EH (cell line): ENCODE measurements at regions not wholly inside any gene's neighbourhood (a gene's known extent, or its start where the extent isn't known, plus 50 kb on each side); places are given as distances from the start of the nearest gene placed in this dataset.
"Not testable (repeated sequence)": the region's sequence is repeated elsewhere in the genome, so short reads cannot be mapped to it uniquely, and the experiment has no call there.

ENCODE experiments used
- DNase-seq: peaks from one replicate; pipeline ENCODE4 v3.0.0-alpha.2; 2015; ENCODE audit warnings: low read depth

DNA sequence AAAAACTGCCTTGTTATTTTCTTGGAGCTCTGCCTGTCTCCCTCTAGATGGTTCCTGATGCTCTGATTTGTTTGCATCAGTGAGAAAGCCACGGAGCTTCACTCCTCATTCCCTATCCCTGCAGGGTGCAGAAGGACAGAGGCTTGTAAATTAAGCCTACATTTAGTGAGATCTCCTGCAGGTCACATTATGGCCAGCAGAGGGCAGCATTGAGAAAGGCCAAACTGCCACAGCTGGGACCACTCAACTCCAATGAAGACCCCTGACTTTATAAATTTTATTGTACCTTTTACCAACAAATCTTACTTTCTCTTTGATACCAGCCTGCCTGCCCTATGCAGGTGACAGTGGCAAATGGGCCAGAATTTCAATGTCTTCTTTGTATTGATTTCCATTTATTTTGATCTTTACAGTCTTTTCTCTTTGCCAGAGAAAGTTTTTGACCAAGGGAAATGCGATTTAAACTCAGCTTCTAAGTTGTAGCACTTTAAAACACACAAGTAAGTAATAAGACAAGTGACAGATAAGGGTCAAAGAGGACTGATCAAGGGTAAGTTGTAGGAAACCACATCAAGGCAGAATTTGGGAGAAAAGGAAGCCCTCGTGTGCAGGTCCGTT is 1029.1 kb upstream of the KLHL29 start:
- DNase-seq: peak; percentile 3

- no peak for DNase-seq
Measured at GRCh38 chr2:22359071-22359672, 1025.8 kb upstream of the KLHL29 start.

- DNase-seq: no peak
Measured at GRCh38 chr2:22360735-22361374, 1024.1 kb upstream of the KLHL29 start.

DNA sequence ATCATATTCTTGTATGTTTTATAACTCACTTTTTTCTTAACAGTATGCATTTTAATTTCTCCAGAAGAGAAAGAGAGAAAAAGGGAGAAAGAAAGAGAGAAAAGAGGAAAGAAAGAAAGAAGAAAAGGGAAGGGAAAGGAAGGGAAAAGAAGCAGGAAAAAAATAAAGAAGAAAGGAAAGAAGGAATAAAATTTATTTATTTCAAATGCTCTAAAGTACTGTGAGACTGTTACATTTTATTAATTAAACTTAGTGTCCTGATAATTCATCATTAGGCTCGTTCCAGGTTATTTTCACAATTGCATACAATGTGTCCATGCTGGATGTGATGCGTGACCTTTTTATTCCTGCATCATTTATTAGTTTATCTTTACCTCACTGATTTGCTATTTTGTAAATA is 1023.4 kb upstream of the KLHL29 start:
- no peak for DNase-seq

- no peak for DNase-seq
Measured at GRCh38 chr2:22375096-22375495, 1009.9 kb upstream of the KLHL29 start.

DNA sequence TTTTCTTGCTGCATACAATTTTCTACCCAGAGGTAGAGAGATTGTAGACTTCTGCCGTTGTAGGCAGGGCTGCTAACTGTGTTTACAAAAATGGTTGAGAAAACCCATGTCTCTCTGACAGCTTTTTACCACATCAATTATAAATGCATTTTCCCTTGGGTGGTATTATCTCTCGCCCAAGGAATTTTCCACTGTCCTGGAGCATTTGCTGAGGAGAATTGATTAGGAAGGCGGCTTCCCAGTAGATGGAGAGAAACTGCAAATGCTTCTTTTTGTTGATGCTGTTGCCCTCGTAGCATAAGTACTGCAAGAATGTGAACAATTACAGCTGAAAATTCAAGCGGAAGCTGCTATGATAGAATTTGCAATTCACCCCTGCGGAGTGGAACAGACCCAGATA is 1007.7 kb upstream of the KLHL29 start:
- DNase-seq: no peak

GRCh38 chr2:22382479-22383169 is 1002.4 kb upstream of the KLHL29 start:
- DNase-seq: no peak

GRCh38 chr2:22397847-22398246 is 987.1 kb upstream of the KLHL29 start:
- no peak for DNase-seq

GRCh38 chr2:22403748-22404147 is 981.2 kb upstream of the KLHL29 start:
- no peak for DNase-seq

DNA sequence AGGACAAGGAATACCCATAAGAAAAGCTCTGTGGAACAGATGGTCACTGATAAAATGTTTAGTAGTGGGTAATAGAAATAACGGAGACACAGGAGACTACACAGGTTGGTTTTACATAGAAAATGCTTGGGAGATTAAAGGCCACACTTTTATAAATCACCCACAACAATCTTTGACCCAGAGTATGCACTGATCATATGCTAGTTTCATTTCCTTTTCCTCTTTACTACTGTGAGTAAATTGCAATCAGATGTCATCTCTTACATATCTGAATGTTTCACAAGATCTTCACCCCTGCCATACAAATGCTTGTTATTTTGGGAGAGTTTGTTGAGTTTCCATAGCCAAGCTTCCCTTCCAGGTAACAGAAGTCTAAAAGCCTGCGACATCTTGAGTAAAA is 978.4 kb upstream of the KLHL29 start:
- DNase-seq: no peak

GRCh38 chr2:22420076-22420475 is 964.9 kb upstream of the KLHL29 start:
- DNase-seq: no peak

GRCh38 chr2:22442051-22442450 is 942.9 kb upstream of the KLHL29 start:
- no peak for DNase-seq

DNA sequence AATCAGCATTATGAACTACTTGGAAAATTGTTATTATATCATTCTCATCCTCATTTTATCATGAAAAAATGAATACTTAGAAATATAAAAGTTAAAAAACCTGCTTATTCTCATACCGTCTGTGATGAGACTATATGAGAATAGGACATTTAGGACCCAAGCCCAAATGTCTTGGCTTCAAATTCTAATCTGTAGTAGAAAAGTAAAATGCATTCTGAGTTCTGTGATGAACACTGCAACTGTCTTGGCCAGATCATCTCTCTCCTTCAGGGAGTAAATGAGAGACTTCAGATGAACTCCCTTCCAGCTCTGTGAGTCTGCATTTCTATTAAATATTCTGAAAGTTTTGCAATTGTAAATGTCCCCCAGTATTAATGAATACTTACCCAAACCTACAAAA is 940.7 kb upstream of the KLHL29 start:
- no peak for DNase-seq

- no peak for DNase-seq
Measured at GRCh38 chr2:22449696-22450095, 935.3 kb upstream of the KLHL29 start.

GRCh38 chr2:22450831-22451230 is 934.1 kb upstream of the KLHL29 start:
- no peak for DNase-seq

GRCh38 chr2:22454826-22455485 is 930.0 kb upstream of the KLHL29 start:
- DNase-seq: no peak

- DNase-seq: no peak
Measured at GRCh38 chr2:22458440-22458839, 926.5 kb upstream of the KLHL29 start.

DNA sequence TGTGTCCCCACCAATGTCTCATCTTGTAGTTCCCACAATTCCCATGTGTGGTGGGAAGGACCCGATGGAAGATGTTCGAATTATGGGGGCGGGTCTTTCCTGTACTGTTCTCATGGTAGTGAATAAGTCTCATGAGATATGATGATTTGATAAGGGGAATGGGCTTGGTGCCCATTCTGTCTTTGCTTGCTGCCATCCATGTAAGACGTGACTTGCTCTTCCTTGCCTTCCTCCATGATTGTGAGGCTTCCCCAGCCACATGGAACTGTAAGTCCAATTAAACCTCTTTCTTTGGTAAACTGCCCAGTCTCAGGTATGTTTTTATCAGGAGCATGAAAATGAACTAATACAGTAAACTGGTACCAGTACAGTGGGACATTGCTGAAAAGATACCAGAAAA is 909.9 kb upstream of the KLHL29 start:
- not testable (repeated sequence) for DNase-seq

- no peak for DNase-seq
Measured at GRCh38 chr2:22478329-22478728, 906.6 kb upstream of the KLHL29 start.

DNA sequence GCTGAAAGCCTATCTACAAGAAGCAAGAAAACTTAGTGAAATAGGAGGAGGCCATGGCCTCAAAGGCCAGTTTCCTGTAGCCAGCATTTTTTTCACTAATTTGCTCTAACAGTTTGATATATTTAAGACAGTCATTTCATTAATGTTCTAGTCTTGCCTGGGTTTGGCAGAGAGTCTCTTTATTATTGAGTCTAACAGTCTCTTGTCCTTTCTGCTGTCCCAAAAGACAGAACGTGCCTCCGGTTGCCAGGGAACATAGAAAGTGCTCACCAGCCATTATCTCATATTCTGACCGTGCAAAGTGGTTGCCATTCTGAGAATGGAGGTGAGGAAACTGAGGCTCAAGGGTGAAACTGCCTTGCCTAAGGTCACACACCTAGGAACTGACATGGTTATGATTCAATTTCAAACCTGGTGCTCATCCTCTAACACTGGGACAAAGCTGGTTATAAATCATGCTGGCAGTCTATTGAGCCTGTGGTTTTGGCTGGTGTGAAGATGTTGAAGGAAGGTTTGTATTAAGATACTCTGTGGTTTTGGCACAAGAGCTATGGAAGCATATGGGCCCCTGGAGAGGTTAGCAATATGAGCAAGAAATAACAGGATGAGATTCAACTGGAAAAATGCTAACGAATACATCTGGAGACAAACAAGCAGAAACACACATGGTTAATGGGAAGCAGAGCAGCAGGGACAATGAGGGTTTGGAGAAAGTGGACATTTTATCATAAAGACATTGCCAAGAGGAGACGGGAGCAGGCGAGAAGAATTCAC is 903.3 kb upstream of the KLHL29 start:
- no peak for DNase-seq

DNA sequence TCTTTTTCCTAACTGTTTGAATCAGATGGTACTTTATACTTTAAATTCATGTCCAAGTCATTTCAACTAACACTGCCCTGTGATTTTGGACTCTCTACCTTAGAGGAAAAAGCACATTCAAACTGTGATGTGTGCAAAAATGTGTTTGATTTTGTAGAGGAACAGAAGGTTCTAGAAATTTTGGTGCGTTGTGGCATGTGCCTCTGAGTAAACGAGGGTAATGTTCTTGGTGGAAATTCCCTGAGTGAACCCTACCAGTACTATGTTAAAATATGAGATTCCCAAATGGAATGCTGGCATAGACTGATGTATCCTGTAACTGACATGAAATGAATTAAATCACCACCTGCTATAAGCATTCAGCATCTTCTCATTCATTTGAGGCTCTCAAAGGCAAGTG is 901.9 kb upstream of the KLHL29 start:
- DNase-seq: no peak

DNA sequence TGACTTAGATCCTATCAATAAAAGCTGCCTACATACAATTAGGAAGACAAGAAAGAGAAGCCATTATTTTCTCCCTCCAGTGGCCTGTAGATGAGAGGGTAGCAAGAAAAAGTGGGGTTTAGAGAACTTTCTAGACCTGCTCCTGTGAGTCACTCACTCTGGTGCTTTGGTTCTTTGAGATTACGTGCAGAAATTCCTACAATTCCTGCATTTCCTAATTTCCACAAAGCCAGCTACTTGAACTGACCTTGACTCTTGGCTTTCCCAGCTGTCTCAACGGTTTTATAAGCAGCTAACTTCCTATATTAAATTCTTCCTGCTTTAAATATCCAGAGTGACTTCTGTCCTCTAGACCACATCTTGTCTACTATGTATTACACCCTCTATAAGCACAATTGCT is 899.5 kb upstream of the KLHL29 start:
- DNase-seq: no peak
